ENCODE measurements at regions not wholly inside any gene's neighbourhood (a gene's known extent, or its start where the extent isn't known, plus 50 kb on each side); places are given as distances from the start of the nearest gene placed in this dataset.
"Not testable (repeated sequence)": the region's sequence is repeated elsewhere in the genome, so short reads cannot be mapped to it uniquely, and the experiment has no call there.

- DNase-seq (no peak), ATAC-seq (no peak)
- H3K36me3 Mint-ChIP-seq (ENCODE audit: low read depth): no peaks in the 10 kb centered on the region
- ChIA-PET CTCF (no interaction called here), POLR2A (no interaction called here)
- no peaks in the 10 kb centered on the region for H3K27me3 Mint-ChIP-seq
- no peak overlapping the region for H3K27ac Mint-ChIP-seq
- H3K4me3 Mint-ChIP-seq: no peak overlapping the region
- intact Hi-C loops (cut with DNase I, micrococcal nuclease): no loop called here
- H3K4me1 Mint-ChIP-seq: no peaks in the 10 kb centered on the region
- H3K9me3 Mint-ChIP-seq (ENCODE audit: low read depth): peaks cover 5% of the 10 kb centered on the region
These were observed 278.1 kb upstream of the ARSJ start for GRCh38 chr4:114257501-114257900.

- POLR2A ChIA-PET: not testable (repeated sequence)
These were observed 283.0 kb upstream of the ARSJ start for GRCh38 chr4:114262421-114262820.

GRCh38 chr4:114263233-114263632 lies 283.8 kb upstream of the ARSJ start:
- Mint-ChIP-seq H3K9me3 (ENCODE audit: low read depth) (no peaks in the 10 kb centered on the region), H3K27ac (no peak overlapping the region), H3K36me3 (ENCODE audit: low read depth) (no peaks in the 10 kb centered on the region), H3K4me3 (no peak overlapping the region), H3K4me1 (no peaks in the 10 kb centered on the region), H3K27me3 (no peaks in the 10 kb centered on the region)
- DNase-seq: no peak
- CTCF ChIA-PET: no interaction called here
- POLR2A ChIA-PET: no interaction called here
- intact Hi-C loops (cut with DNase I, micrococcal nuclease): no loop called here
- ATAC-seq: no peak

More at GRCh38 chr4:114262421-114262820, 283.0 kb upstream of the ARSJ start:
- H3K27ac Mint-ChIP-seq; H3K4me3 Mint-ChIP-seq; H3K9me3 Mint-ChIP-seq (ENCODE audit: low read depth); intact Hi-C loops (cut with DNase I, micrococcal nuclease); H3K36me3 Mint-ChIP-seq (ENCODE audit: low read depth); CTCF ChIA-PET; H3K4me1 Mint-ChIP-seq; H3K27me3 Mint-ChIP-seq; DNase-seq; ATAC-seq: not testable (repeated sequence)

GRCh38 chr4:114264452-114264851 lies 285.0 kb upstream of the ARSJ start:
- intact Hi-C loops (cut with DNase I, micrococcal nuclease): no loop called here
- POLR2A ChIA-PET: no interaction called here
- no peak for ATAC-seq
- DNase-seq: no peak
- Mint-ChIP-seq H3K9me3 (ENCODE audit: low read depth) (no peaks in the 10 kb centered on the region), H3K4me1 (no peaks in the 10 kb centered on the region), H3K27me3 (no peaks in the 10 kb centered on the region), H3K27ac (no peak overlapping the region), H3K4me3 (no peak overlapping the region), H3K36me3 (ENCODE audit: low read depth) (no peaks in the 10 kb centered on the region)
- CTCF ChIA-PET: no interaction called here

GRCh38 chr4:114264877-114265291 lies 285.4 kb upstream of the ARSJ start:
- no peak overlapping the region for H3K4me3 Mint-ChIP-seq
- H3K36me3 Mint-ChIP-seq (ENCODE audit: low read depth): no peaks in the 10 kb centered on the region
- H3K4me1 Mint-ChIP-seq: no peaks in the 10 kb centered on the region
- no peaks in the 10 kb centered on the region for H3K9me3 Mint-ChIP-seq (ENCODE audit: low read depth)
- ATAC-seq (no peak), DNase-seq (no peak)
- ChIA-PET POLR2A (no interaction called here), CTCF (no interaction called here)
- no peak overlapping the region for H3K27ac Mint-ChIP-seq
- no peaks in the 10 kb centered on the region for H3K27me3 Mint-ChIP-seq
- intact Hi-C loops (cut with DNase I, micrococcal nuclease): no loop called here

GRCh38 chr4:114265342-114265741 lies 285.9 kb upstream of the ARSJ start:
- H3K9me3 Mint-ChIP-seq (ENCODE audit: low read depth): no peaks in the 10 kb centered on the region
- H3K36me3 Mint-ChIP-seq (ENCODE audit: low read depth): no peaks in the 10 kb centered on the region
- no peaks in the 10 kb centered on the region for H3K27me3 Mint-ChIP-seq
- ChIA-PET CTCF (no interaction called here), POLR2A (no interaction called here)
- no peak for DNase-seq
- no peak overlapping the region for H3K4me3 Mint-ChIP-seq
- no peak overlapping the region for H3K27ac Mint-ChIP-seq
- ATAC-seq: no peak
- no peaks in the 10 kb centered on the region for H3K4me1 Mint-ChIP-seq
- intact Hi-C loops (cut with DNase I, micrococcal nuclease): no loop called here

GRCh38 chr4:114267976-114268375 lies 288.5 kb upstream of the ARSJ start:
- Mint-ChIP-seq H3K4me3 (no peak overlapping the region), H3K36me3 (ENCODE audit: low read depth) (no peaks in the 10 kb centered on the region), H3K9me3 (ENCODE audit: low read depth) (no peaks in the 10 kb centered on the region), H3K4me1 (peaks cover 5% of the 10 kb centered on the region), H3K27me3 (no peaks in the 10 kb centered on the region), H3K27ac (no peak overlapping the region)
- ChIA-PET POLR2A (no interaction called here), CTCF (no interaction called here)
- intact Hi-C loops (cut with DNase I, micrococcal nuclease): no loop called here
- DNase-seq: no peak
- no peak for ATAC-seq

- Mint-ChIP-seq H3K9me3 (ENCODE audit: low read depth) (no peaks in the 10 kb centered on the region), H3K27me3 (no peaks in the 10 kb centered on the region), H3K36me3 (ENCODE audit: low read depth) (no peaks in the 10 kb centered on the region), H3K4me3 (no peak overlapping the region), H3K4me1 (peaks cover 5% of the 10 kb centered on the region), H3K27ac (no peak overlapping the region)
- CTCF ChIA-PET: no interaction called here
- DNase-seq (no peak), ATAC-seq (no peak)
- intact Hi-C loops (cut with DNase I, micrococcal nuclease): no loop called here
- POLR2A ChIA-PET: no interaction called here
These were observed 291.6 kb upstream of the ARSJ start for GRCh38 chr4:114271031-114271430.

GRCh38 chr4:114272226-114272625 lies 292.8 kb upstream of the ARSJ start:
- DNase-seq (no peak), ATAC-seq (no peak)
- H3K27me3 Mint-ChIP-seq: peaks cover 1% of the 10 kb centered on the region
- ChIA-PET POLR2A (no interaction called here), CTCF (no interaction called here)
- intact Hi-C loops (cut with DNase I, micrococcal nuclease): no loop called here
- H3K27ac Mint-ChIP-seq: no peak overlapping the region
- no peaks in the 10 kb centered on the region for H3K36me3 Mint-ChIP-seq (ENCODE audit: low read depth)
- H3K4me3 Mint-ChIP-seq: no peak overlapping the region
- H3K9me3 Mint-ChIP-seq (ENCODE audit: low read depth): no peaks in the 10 kb centered on the region
- peaks cover 5% of the 10 kb centered on the region for H3K4me1 Mint-ChIP-seq

GRCh38 chr4:114273238-114273637 lies 293.8 kb upstream of the ARSJ start:
- POLR2A ChIA-PET: no interaction called here
- intact Hi-C loops (cut with DNase I, micrococcal nuclease): no loop called here
- peaks cover 5% of the 10 kb centered on the region for H3K4me1 Mint-ChIP-seq
- H3K9me3 Mint-ChIP-seq (ENCODE audit: low read depth): no peaks in the 10 kb centered on the region
- H3K27ac Mint-ChIP-seq: no peak overlapping the region
- peaks cover 2% of the 10 kb centered on the region for H3K27me3 Mint-ChIP-seq
- no peak for ATAC-seq
- no peak overlapping the region for H3K4me3 Mint-ChIP-seq
- CTCF ChIA-PET: interaction anchor here (0.6 kb wide), 1 partner anchor 34 kb away, joined by 3 read pairs; no protein-coding TSS in a partner anchor
- H3K36me3 Mint-ChIP-seq (ENCODE audit: low read depth): no peaks in the 10 kb centered on the region
- no peak for DNase-seq

- Mint-ChIP-seq H3K36me3 (ENCODE audit: low read depth) (no peaks in the 10 kb centered on the region), H3K4me3 (no peak overlapping the region), H3K9me3 (ENCODE audit: low read depth) (no peaks in the 10 kb centered on the region), H3K27me3 (peaks cover 3% of the 10 kb centered on the region), H3K4me1 (no peaks in the 10 kb centered on the region), H3K27ac (no peak overlapping the region)
- ATAC-seq (no peak), DNase-seq (no peak)
- ChIA-PET CTCF (interaction anchor here (0.6 kb wide), 1 partner anchor 549 kb away, joined by 3 read pairs; no protein-coding TSS in a partner anchor), POLR2A (no interaction called here)
- intact Hi-C loops (cut with DNase I, micrococcal nuclease): no loop called here
These were observed 298.2 kb upstream of the ARSJ start for GRCh38 chr4:114277690-114278089.

GRCh38 chr4:114279066-114279465 lies 299.6 kb upstream of the ARSJ start:
- POLR2A ChIA-PET: no interaction called here
- DNase-seq (no peak), ATAC-seq (no peak)
- Mint-ChIP-seq H3K27me3 (peaks cover 3% of the 10 kb centered on the region), H3K36me3 (ENCODE audit: low read depth) (no peaks in the 10 kb centered on the region), H3K4me1 (no peaks in the 10 kb centered on the region), H3K27ac (no peak overlapping the region), H3K4me3 (no peak overlapping the region), H3K9me3 (ENCODE audit: low read depth) (no peaks in the 10 kb centered on the region)
- CTCF ChIA-PET: no interaction called here
- intact Hi-C loops (cut with DNase I, micrococcal nuclease): no loop called here

- Mint-ChIP-seq H3K27me3 (peaks cover 3% of the 10 kb centered on the region), H3K9me3 (ENCODE audit: low read depth) (no peaks in the 10 kb centered on the region), H3K4me3 (no peak overlapping the region), H3K27ac (no peak overlapping the region), H3K4me1 (no peaks in the 10 kb centered on the region), H3K36me3 (ENCODE audit: low read depth) (no peaks in the 10 kb centered on the region)
- ChIA-PET CTCF (no interaction called here), POLR2A (no interaction called here)
- ATAC-seq (no peak), DNase-seq (no peak)
- intact Hi-C loops (cut with DNase I, micrococcal nuclease): no loop called here
These were observed 300.3 kb upstream of the ARSJ start for GRCh38 chr4:114279711-114280110.

Measured in activated CD4-positive, alpha-beta T cell treated with anti-CD3 and anti-CD28 coated beads for 36 hours (primary cell).